A673 (cell line): ENCODE measurements at regions not wholly inside any gene's neighbourhood (a gene's known extent, or its start where the extent isn't known, plus 50 kb on each side); places are given as distances from the start of the nearest gene placed in this dataset.

Experiments used
- BruUV-seq: library from RNA; stranded (reverse); fragments of 400-500 nt; replicated peaks from 2 replicates; lab custom pipeline; 2021; lab: Mats Ljungman, UMichigan
- CTCF ChIA-PET: fragments of 300-600 bp; sonication (Branson Sonifier 250); formaldehyde crosslinking; loops from one replicate; lab custom pipeline; 2022; ENCODE audit warnings: antibody characterized with exemption; lab: Charles Lee
- POLR2A ChIA-PET: fragments of 300-600 bp; sonication (Branson Sonifier 250); formaldehyde crosslinking; loops from one replicate; lab custom pipeline; 2022; ENCODE audit warnings: antibody characterized with exemption; ENCODE audit not compliant: low non-redundant PET; lab: Charles Lee
- DNase-seq: peaks from one replicate; pipeline ENCODE4 v3.0.0-alpha.2; 2015; ENCODE audit warnings: low spot score
- H3K27ac ChIP-seq: fragments of 200-600 bp; sonication (generic); 2 replicates; pipeline ENCODE4 v1.5.1; 2016; ENCODE audit warnings: mixed run types, low read depth, mild to moderate bottlenecking, mixed read lengths, antibody characterized with exemption, low read length; ENCODE audit not compliant: poor library complexity, severe bottlenecking
- H3K27me3 ChIP-seq: fragments of 200-600 bp; sonication (generic); replicated peaks from 2 replicates; pipeline ENCODE4 v1.6.1; 2017; ENCODE audit warnings: mixed run types, low read depth, mild to moderate bottlenecking, mixed read lengths, antibody characterized with exemption, low read length; ENCODE audit not compliant: insufficient read depth, poor library complexity
- H3K36me3 ChIP-seq: fragments of 200-600 bp; sonication (generic); 2 replicates; pipeline ENCODE4 v1.6.1; 2016; ENCODE audit warnings: mixed run types, mild to moderate bottlenecking, mixed read lengths, antibody characterized with exemption, low read length; ENCODE audit not compliant: insufficient read depth, poor library complexity, severe bottlenecking
- H3K4me1 ChIP-seq: fragments of 200-600 bp; sonication (generic); 2 replicates; pipeline ENCODE4 v1.6.1; 2017; ENCODE audit warnings: mixed run types, mild to moderate bottlenecking, mixed read lengths, antibody characterized with exemption, low read length; ENCODE audit not compliant: insufficient read depth, poor library complexity, severe bottlenecking
- H3K4me3 ChIP-seq: fragments of 200-600 bp; sonication (generic); 2 replicates; pipeline ENCODE4 v1.5.1; 2016; ENCODE audit warnings: low read depth, mixed run types, mild to moderate bottlenecking, mixed read lengths, low read length; ENCODE audit not compliant: poor library complexity, severe bottlenecking
- H3K9me3 ChIP-seq: fragments of 200-600 bp; sonication (generic); 2 replicates; pipeline ENCODE4 v1.6.1; 2016; ENCODE audit warnings: mixed run types, low read depth, mild to moderate bottlenecking, mixed read lengths, antibody characterized with exemption, low read length; ENCODE audit not compliant: poor library complexity, severe bottlenecking
- CTCF ChIP-seq: fragments of 300-800, 200-600 bp; sonication (generic); conservative IDR thresholded peaks from 2 replicates; pipeline ENCODE4 v1.5.1; 2017; ENCODE audit warnings: low read depth, mild to moderate bottlenecking, antibody characterized with exemption, low read length, moderate library complexity, mixed read lengths
- EZH2 ChIP-seq: fragments of 200-600 bp; sonication (generic); IDR thresholded peaks from 2 replicates; pipeline ENCODE4 v1.6.1; 2017; ENCODE audit warnings: borderline replicate concordance, low read depth, mild to moderate bottlenecking, mixed read lengths, antibody characterized with exemption, low read length; ENCODE audit not compliant: poor library complexity, severe bottlenecking
- intact Hi-C: fragments of 100-400 bp; cut with micrococcal nuclease; formaldehyde crosslinking; loops from one replicate; pipeline ENCODE4 v1.10.0; 2022; ENCODE audit not compliant: unreplicated experiment

GRCh38 chr2:186339716-186340115 is 146.3 kb upstream of the ZC3H15 start:
- Histone ChIP-seq H3K4me1 (no peaks in the 10 kb centered on the region), H3K36me3 (no peaks in the 10 kb centered on the region), H3K4me3 (no peak overlapping the region), H3K9me3 (peaks cover 6% of the 10 kb centered on the region), H3K27me3 (no peaks in the 10 kb centered on the region), H3K27ac (no peak overlapping the region)
- no TSS peak for BruUV-seq
- ChIA-PET CTCF (no interaction called here), POLR2A (no interaction called here)
- TF ChIP-seq CTCF (no peak), EZH2 (no peak)
- no peak for DNase-seq
- intact Hi-C loops = no loop called here

GRCh38 chr2:186342029-186342428 is 144.0 kb upstream of the ZC3H15 start:
- no peak for DNase-seq
- intact Hi-C loops = no loop called here
- Histone ChIP-seq H3K36me3 (no peaks in the 10 kb centered on the region), H3K4me1 (peaks cover 7% of the 10 kb centered on the region), H3K4me3 (no peak overlapping the region), H3K27ac (no peak overlapping the region), H3K9me3 (peaks cover 6% of the 10 kb centered on the region), H3K27me3 (no peaks in the 10 kb centered on the region)
- CTCF ChIA-PET = no interaction called here
- POLR2A ChIA-PET = interaction anchor here (0.6 kb wide), 1 partner anchor 331 kb away, joined by 6 read pairs; no protein-coding TSS in a partner anchor
- BruUV-seq = no TSS peak
- TF ChIP-seq CTCF (no peak), EZH2 (no peak)

GRCh38 chr2:186345745-186346144 is 140.3 kb upstream of the ZC3H15 start:
- intact Hi-C loops = no loop called here
- H3K4me3 ChIP-seq = no peak overlapping the region
- no peak for DNase-seq
- no peak for TF ChIP-seq EZH2
- no peak for TF ChIP-seq CTCF
- H3K9me3 ChIP-seq = no peaks in the 10 kb centered on the region
- no peaks in the 10 kb centered on the region for H3K27me3 ChIP-seq
- BruUV-seq = no TSS peak
- ChIA-PET CTCF (no interaction called here), POLR2A (interaction anchor here (0.6 kb wide), 1 partner anchor 37 kb away, joined by 4 read pairs; no protein-coding TSS in a partner anchor)
- H3K27ac ChIP-seq = no peak overlapping the region
- H3K4me1 ChIP-seq = peaks cover 9% of the 10 kb centered on the region
- H3K36me3 ChIP-seq = no peaks in the 10 kb centered on the region
